Parathyroid adenoma (tissue), 2 donors: ENCODE measurements at regions not wholly inside any gene's neighbourhood (a gene's known extent, or its start where the extent isn't known, plus 50 kb on each side); places are given as distances from the start of the nearest gene placed in this dataset.

Experiments used
- H2AFZ ChIP-seq: fragments of 300-600 bp; sonication (generic); one replicate; pipeline ENCODE4 v1.7.0; 2017; ENCODE audit warnings: antibody characterized with exemption, mild to moderate bottlenecking
- H3K27ac ChIP-seq: fragments of 300-600 bp; sonication (generic); one replicate; pipeline ENCODE4 v1.7.0; 2017
- H3K27me3 ChIP-seq: fragments of 300-600 bp; sonication (generic); one replicate; pipeline ENCODE4 v1.7.0; 2017; ENCODE audit warnings: low read length; ENCODE audit not compliant: control insufficient read depth, insufficient read depth
- H3K36me3 ChIP-seq: fragments of 300-600 bp; sonication (generic); one replicate; pipeline ENCODE4 v1.7.0; 2017; ENCODE audit warnings: low read length; ENCODE audit not compliant: control insufficient read depth, insufficient read depth
- H3K4me1 ChIP-seq: fragments of 300-600 bp; sonication (generic); one replicate; pipeline ENCODE4 v1.7.0; 2017; ENCODE audit warnings: control low read depth
- H3K4me2 ChIP-seq: fragments of 300-600 bp; sonication (generic); one replicate; pipeline ENCODE4 v1.7.0; 2017; ENCODE audit warnings: low read length
- H3K4me3 ChIP-seq: fragments of 300-600 bp; sonication (generic); one replicate; pipeline ENCODE4 v1.7.0; 2017; ENCODE audit warnings: low read depth, low read length
- H3K79me2 ChIP-seq: fragments of 300-600 bp; sonication (generic); one replicate; pipeline ENCODE4 v1.7.0; 2017; ENCODE audit warnings: control low read depth
- H3K9ac ChIP-seq: fragments of 300-600 bp; sonication (generic); one replicate; pipeline ENCODE4 v1.7.0; 2017; ENCODE audit warnings: mild to moderate bottlenecking
- H3K9me3 ChIP-seq: fragments of 300-600 bp; sonication (generic); one replicate; pipeline ENCODE4 v1.7.0; 2017; ENCODE audit warnings: low read length; ENCODE audit not compliant: control insufficient read depth
- CTCF ChIP-seq: fragments of 300-600 bp; sonication (generic); IDR thresholded peaks from one replicate; pipeline ENCODE4 v1.7.0; 2017; ENCODE audit warnings: antibody characterized with exemption, mild to moderate bottlenecking
- donor health status: primary hyperparathyroidism.

DNA sequence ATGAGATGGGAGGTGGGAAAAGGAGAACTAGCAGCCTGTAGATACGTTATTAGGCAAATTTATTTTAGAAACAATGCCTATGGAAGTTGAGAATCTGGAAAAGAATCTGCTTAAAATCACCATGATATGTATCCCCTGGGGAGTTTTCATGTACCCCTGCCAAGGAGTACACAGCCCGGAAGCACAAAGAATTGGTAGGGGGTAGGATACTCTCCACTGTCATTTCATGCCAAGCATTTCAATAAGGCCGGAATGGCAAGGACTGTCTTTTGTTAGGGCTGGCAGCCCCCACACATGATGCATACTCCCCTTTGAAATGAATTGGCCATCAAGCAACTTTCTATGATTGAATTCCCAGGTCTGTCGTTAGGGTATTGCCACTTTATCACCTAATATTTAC is 111.5 kb upstream of the APP start:
- Histone ChIP-seq H3K79me2 (no peaks in the 10 kb centered on the region), H3K36me3 (no peaks in the 10 kb centered on the region), H3K4me3 (no peak overlapping the region), H3K27me3 (no peaks in the 10 kb centered on the region), H3K4me1 (no peaks in the 10 kb centered on the region), H3K27ac (no peak overlapping the region), H3K9me3 (no peaks in the 10 kb centered on the region), H2AFZ (no peak overlapping the region), H3K9ac (no peak overlapping the region), H3K4me2 (no peak overlapping the region)
- TF ChIP-seq CTCF = no peak

DNA sequence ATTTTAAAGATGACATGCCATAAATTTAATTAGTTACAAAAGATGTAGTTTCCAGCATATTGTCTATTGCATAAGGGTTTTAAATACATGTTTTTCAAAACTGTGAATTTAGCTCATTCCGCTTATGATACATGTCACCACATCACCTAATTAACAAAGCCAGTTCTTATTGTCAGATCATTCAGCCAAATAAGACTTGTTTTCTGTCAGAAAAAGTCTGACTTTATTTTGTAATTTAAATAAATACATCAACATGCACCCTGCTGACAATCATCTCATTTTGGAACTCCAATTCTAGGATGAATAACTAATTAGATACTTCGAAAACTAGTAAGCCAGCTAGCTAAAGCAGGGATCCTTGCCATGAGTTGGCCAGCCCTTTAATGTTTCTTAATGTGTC is 110.9 kb upstream of the APP start:
- Histone ChIP-seq H3K36me3 (no peaks in the 10 kb centered on the region), H3K79me2 (no peaks in the 10 kb centered on the region), H3K4me3 (no peak overlapping the region), H3K4me1 (no peaks in the 10 kb centered on the region), H2AFZ (no peak overlapping the region), H3K9me3 (no peaks in the 10 kb centered on the region), H3K27me3 (no peaks in the 10 kb centered on the region), H3K4me2 (no peak overlapping the region), H3K27ac (no peak overlapping the region), H3K9ac (no peak overlapping the region)
- no peak for TF ChIP-seq CTCF

- Histone ChIP-seq H3K9ac (no peak overlapping the region), H3K36me3 (no peaks in the 10 kb centered on the region), H3K27me3 (no peaks in the 10 kb centered on the region), H3K4me2 (no peak overlapping the region), H3K9me3 (no peaks in the 10 kb centered on the region), H3K4me1 (no peaks in the 10 kb centered on the region), H3K79me2 (no peaks in the 10 kb centered on the region), H2AFZ (no peak overlapping the region), H3K27ac (no peak overlapping the region), H3K4me3 (no peak overlapping the region)
- TF ChIP-seq CTCF = no peak
Measured at GRCh38 chr21:26280775-26281174, 110.2 kb upstream of the APP start.

- Histone ChIP-seq H3K9ac (no peak overlapping the region), H3K27ac (no peak overlapping the region), H2AFZ (no peak overlapping the region), H3K4me2 (no peak overlapping the region), H3K36me3 (no peaks in the 10 kb centered on the region), H3K4me3 (no peak overlapping the region), H3K9me3 (no peaks in the 10 kb centered on the region), H3K27me3 (no peaks in the 10 kb centered on the region), H3K4me1 (no peaks in the 10 kb centered on the region), H3K79me2 (no peaks in the 10 kb centered on the region)
- TF ChIP-seq CTCF = no peak
Measured at GRCh38 chr21:26280148-26280547, 109.6 kb upstream of the APP start.

DNA sequence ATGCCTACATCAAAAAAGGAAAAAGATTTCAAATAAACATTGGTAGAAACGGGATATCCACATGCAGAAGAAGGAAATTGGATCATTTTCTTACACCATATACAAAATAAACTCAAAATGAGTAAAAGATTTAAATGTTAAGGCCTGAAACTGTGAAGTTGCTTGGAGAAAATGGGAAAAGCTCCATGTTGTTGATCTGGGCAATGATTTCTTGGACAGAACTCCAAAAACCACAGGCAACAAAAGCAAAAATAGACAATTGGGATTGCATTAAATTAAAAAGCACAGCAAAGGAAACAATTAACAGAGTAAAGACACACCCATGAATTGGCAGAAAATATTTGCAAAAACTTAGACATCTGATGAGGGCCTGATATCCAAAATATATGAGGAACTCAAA is 105.2 kb upstream of the APP start:
- no peak for TF ChIP-seq CTCF
- Histone ChIP-seq H3K36me3 (no peaks in the 10 kb centered on the region), H2AFZ (no peak overlapping the region), H3K4me1 (no peaks in the 10 kb centered on the region), H3K27ac (no peak overlapping the region), H3K9ac (no peak overlapping the region), H3K79me2 (no peaks in the 10 kb centered on the region), H3K9me3 (no peaks in the 10 kb centered on the region), H3K27me3 (no peaks in the 10 kb centered on the region), H3K4me2 (no peak overlapping the region), H3K4me3 (no peak overlapping the region)
